ENCODE measurements at regions not wholly inside any gene's neighbourhood (a gene's known extent, or its start where the extent isn't known, plus 50 kb on each side); places are given as distances from the start of the nearest gene placed in this dataset.
A peak's percentile ranks its signal among the peaks of the same experiment; 100 is the strongest.
"Not testable (repeated sequence)": the region's sequence is repeated elsewhere in the genome, so short reads cannot be mapped to it uniquely, and the experiment has no call there.

DNA sequence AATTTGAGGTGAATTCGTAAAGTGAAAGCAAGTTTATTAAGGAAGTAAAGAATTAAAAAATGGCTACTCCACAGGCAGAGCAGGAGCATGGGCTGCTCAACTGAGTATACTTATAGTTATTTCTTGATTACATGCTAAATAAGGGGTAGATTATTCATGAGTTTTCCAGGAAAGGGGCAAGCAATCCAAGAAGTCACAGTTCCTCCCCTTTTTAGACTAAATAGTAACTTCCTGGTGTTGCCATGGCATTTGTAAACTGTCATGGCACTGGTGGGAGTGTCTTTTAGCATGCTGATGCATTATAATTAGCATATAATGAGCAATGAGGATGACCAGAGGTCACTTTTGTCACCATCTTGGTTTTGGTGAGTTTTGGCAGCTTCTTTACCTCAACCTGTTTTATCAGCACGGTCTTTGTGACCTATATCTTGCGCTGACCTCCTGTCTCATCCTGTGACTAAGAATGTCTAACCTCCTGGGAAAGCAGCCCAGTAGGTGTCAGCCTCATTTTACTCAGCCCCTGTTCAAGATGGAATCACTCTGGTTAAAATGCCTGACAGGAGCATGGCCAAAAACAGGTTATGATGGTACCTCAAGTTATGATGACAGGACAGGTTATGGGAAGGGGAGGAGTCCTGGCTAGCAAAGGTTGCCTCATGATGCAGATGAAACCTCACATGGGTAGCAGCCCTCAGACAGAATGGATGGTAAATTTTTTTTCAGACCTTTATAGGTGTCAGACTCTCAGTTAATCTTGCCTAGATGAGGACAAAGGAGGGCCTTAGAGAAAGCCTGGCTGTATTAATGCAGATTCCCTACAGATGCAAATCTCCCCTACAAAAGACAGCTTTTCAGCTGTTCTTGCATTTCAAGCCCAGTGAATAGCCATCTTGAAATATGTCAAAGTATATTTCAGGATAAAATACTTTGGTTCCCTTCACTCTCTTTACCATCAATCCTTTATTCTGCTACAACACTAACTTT, 49.7 kb downstream of the SIPA1L2 start:
- DNase-seq (ENCODE audit: low spot score): peak; percentile 6

DNA sequence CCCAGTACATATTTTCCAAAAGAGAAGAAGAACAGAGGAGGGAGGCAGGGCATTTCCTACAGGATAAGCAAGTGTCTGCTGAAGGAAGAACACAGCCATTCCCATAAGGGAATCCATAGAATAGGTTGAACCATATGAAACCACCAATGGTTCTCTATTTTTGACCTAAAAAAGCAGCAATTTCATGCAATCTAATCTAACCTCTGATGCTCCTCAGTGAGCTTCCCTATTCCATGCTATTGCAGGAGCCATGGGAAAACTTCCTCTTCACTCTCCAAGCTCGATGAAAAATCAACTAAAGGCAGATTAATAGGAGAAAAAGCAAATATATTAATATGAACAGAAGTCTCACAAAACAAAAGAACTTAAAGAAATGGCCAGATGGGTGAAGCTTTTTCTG, 50.5 kb downstream of the SIPA1L2 start:
- DNase-seq (ENCODE audit: low spot score): no peak

DNA sequence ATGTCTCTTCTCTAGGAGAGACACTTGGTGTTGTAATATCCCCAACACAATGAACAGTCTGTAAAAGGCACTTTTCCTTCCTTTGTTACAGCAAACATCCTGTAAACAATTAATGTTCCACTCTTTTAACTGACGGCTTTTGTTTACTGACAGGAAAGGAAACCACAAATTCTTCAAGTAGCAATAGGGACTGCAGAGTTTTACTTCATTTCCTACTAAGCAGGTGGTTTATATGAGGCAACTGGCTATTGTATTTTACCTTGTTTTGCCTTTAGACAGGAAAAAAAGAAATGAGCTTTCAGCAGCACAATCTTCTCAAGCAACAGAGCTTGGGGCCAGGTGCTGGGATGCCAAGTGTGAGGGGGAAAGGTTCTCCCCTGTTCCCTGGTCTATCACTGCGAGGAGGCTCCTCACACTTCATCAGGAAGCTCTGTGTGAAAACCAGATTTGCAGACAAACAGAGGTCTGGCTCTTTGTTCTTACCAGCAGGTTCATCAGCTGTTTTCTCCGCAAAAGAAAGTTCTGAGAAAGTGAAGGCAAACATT, 51.2 kb downstream of the SIPA1L2 start:
- DNase-seq (ENCODE audit: low spot score): peak; percentile 14

- DNase-seq (ENCODE audit: low spot score): no peak
Observed at GRCh38 chr1:232577772-232578171, 52.2 kb downstream of the SIPA1L2 start.

DNA sequence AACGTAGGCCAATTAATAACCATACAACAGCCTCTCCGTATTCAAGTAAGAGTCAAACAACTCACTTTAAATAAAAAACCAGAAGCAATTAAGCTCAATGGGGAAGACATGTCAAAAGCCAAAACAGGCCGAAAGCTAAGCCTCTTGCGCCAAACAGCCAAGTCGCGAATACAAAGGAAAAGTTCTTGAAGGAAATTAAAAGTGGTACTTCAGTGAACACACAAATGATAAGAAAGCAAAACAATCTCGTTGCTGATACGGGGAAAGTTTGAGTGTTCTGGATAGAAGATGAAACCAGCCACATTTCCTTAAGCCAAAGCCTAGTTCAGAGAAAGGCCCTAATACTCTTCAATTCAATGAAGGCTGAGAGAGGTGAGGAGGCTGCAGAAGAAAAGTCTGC, 53.4 kb downstream of the SIPA1L2 start:
- no peak for DNase-seq (ENCODE audit: low spot score)

DNA sequence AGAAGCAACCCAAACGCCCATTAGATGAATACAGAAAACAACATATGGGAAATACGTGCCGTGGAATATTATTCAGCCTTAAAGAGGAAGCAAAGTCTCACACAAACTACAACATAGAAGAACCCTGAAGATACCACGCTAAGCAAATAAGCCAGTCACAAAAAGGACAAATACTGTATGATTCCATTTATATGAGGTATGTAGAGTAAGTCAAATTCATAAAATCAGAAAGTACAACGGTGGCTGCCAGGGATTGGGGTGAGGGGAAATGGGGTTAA, 54.2 kb downstream of the SIPA1L2 start:
- no peak for DNase-seq (ENCODE audit: low spot score)

GRCh38 chr1:232574889-232575762, 54.8 kb downstream of the SIPA1L2 start:
- no peak for DNase-seq (ENCODE audit: low spot score)

GRCh38 chr1:232574077-232574476, 55.9 kb downstream of the SIPA1L2 start:
- no peak for DNase-seq (ENCODE audit: low spot score)

GRCh38 chr1:232571523-232571922, 58.4 kb downstream of the SIPA1L2 start:
- DNase-seq (ENCODE audit: low spot score): no peak

DNA sequence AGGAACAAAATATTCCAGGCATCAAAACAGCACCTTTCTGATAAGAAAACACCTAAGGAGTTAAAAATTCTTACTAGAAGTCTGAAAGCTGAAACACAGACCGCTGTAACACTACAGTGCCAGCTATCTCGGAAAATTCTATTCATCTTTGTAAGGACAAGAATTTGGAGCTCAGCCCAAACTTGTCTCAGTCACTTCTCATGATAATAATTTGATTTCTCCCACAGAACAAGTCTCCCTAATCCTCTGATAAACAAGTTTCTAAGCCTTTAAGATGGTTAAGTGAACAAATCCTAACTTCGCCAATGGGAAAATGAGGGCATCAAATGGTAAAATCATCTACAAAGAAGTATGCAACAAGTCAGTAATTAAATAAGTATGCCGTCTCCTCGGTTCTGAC, 59.9 kb downstream of the SIPA1L2 start:
- no peak for DNase-seq (ENCODE audit: low spot score)

DNA sequence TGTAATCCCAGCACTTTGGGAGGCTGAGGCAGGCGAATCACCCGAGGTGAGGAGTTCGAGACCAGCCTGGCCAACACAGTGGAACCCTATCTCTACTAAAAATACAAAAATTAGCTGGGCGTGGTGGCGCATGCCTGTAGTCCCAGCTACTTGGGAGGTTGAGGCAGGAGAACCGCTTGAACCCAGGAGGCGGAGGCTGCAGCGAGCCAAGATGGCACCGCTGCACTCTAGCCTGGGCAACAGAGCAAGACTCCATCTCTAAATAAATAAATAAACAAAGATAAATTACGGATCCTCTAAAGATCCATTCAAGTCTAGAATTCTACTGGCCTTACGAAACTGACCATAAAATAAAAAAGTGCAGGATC, 60.4 kb downstream of the SIPA1L2 start:
- DNase-seq (ENCODE audit: low spot score): not testable (repeated sequence)

DNA sequence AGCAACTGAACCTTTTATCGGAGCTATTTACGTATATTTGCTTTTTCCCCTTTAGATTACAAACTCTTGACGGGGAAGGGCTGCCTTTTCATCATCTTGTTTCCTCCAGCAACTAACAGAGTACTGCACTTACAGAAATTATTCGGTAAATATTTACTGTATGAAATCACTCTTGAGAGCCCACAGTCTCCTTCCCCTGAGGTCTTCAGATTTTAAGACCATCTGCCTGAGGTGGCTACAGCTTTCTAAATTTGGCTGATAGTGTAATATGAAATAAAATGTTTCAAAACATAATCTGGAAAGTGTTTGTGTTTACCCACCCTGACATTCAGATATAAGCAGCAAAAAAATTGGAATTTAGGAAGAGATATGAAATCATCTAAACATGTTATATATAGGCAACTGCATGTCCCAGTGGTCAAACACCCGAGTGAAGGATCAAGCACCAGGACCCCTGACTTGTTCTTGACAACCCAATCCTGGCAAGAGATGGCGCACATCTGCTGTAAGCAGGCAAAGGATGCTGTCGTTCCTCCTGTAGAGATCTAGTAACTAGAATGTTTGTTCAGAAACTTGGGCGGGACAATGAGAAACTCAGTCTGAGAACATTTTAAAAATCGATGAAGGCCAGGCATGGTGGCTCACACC, 60.9 kb downstream of the SIPA1L2 start:
- DNase-seq (ENCODE audit: low spot score): no peak

DNA sequence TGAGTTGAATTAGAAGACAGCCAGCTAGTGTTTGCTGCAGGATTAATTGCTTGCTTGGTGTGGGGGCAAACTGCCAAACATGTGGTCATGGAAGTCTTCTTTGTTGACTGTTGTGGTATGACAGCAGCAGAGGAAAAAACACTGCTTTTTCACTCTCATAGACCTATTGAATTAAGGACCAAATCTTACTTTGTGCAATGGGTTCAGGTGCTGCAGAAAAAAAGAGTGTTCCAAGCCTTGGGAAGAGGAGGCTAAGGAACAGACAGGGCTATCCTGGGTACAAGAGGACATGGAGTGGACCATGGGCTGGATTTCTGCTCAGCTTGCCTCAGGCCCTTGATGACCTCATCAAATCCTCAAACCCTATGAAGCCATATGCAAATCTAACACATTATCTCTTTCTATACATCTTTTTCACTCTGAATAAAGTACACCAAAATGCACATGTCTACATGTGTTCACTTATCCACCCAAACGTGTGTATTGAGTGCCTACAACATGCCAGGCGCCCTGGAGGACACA, 61.5 kb downstream of the SIPA1L2 start:
- DNase-seq (ENCODE audit: low spot score): no peak

DNA sequence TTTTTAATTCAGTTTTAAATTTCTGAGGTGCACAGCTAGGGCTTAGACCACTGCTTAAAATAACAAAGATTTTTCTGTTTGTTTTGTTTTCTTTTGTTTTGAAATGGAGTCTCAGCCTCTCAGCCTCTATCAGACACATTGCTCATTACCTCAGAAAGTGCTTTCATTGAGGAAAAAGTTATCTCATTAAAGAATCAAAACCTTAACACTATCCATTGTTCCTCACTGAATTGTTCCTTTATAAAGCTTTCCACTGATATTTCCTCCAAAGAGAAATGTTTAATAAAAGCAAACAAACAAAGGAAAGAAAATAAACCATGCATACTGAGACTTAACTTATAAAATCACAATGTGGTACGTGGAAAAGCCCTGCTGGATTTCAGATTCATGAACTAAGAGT, 63.8 kb downstream of the SIPA1L2 start:
- DNase-seq (ENCODE audit: low spot score): no peak

GRCh38 chr1:232562855-232563510, 67.0 kb downstream of the SIPA1L2 start:
- DNase-seq (ENCODE audit: low spot score): no peak

- no peak for DNase-seq (ENCODE audit: low spot score)
Observed at GRCh38 chr1:232561381-232561780, 68.6 kb downstream of the SIPA1L2 start.

DNA sequence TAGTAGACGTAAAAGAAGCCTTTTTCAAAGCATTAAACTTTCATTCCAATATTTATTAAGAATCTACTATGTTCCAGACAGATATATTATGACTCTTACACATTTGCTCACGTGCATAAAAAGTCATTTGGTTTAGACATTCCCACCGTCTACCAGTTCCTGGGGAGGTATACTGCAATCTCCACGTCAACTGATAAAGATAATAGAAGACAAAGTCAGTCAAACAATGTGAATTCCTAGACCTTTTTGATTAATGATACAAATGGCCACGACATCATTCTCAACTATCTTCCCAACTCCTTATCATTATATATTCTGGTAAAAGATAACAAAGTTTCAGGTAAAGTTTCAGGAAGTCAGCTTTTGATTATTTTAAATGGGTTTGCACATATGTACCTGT, 69.0 kb downstream of the SIPA1L2 start:
- no peak for DNase-seq (ENCODE audit: low spot score)

GRCh38 chr1:232558954-232559353, 71.0 kb downstream of the SIPA1L2 start:
- DNase-seq (ENCODE audit: low spot score): no peak

DNA sequence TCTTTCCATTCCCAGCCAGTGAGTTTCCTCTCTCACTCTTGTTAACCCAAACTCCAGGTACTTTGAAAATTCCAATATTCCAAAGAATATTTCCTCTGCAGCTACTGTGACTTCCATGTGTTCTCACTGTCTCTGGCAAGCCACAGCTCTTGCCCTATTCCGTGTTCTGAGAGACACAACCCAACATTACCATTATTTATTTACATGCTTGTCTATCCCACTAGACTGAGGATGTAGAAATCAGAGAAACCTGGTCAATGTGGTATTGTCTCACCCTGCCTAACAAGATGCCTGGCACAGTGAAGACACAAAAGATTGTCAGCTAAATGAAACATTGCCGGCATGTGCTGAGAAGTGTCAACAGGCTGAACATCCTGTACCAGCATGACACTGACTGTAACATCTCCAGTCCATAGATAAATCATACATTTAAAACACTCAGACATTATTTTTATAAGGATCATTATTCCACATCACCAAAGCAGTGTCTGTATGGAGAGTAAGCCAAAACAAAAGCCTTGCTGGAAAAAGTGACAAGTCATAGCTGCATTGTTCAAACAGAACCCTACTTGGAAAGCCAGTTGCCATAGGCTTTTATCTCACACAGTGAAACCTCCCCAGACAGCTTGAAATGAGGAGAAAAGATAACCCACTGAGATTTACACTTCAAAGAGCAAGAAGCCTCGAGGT, 72.3 kb downstream of the SIPA1L2 start:
- DNase-seq (ENCODE audit: low spot score): no peak

DNA sequence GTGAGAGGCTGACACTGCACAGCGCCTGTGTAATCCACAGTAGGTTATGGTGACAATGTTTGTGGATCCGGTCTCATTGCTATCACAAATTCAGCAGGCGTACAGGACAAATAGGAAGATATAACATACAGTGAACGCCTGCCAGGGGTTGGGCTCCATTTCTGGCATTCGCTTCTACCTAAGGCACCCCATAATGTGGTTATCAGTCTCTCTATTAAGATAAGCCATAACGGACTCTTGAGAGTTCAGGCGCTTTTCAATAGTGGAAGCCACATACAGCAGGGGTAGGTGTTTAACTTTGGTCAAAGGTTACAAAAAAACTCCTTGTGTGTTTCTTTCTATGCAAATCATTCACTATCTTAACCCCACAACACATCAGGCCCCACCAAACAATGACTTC, 72.8 kb downstream of the SIPA1L2 start:
- no peak for DNase-seq (ENCODE audit: low spot score)

DNA sequence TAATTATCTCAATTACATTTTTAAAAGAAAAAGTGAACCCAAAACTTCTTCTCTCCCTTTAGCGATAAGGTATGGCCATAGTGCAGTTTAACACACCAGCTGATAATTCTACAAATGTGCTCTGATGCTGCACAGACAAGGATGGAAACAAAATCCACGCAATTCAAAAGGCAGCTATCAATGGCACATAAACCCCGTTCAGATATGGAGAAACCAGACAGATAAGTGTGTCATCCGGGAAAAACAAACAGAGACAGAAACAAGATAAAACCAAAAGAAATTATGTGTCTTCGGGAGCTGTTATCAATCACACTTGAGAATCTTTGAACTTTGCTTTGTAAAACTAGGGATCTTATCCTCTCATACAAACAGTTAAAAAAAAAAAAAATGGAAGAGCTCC, 73.6 kb downstream of the SIPA1L2 start:
- no peak for DNase-seq (ENCODE audit: low spot score)

Data from CD4-positive, alpha-beta T cell treated with Interleukin-15 for 4 hours (primary cell).